Glomerular endothelial cell (primary cell): ENCODE measurements at regions not wholly inside any gene's neighbourhood (a gene's known extent, or its start where the extent isn't known, plus 50 kb on each side); places are given as distances from the start of the nearest gene placed in this dataset.
"Not testable (repeated sequence)": the region's sequence is repeated elsewhere in the genome, so short reads cannot be mapped to it uniquely, and the experiment has no call there.

ENCODE experiments used
- DNase-seq: peaks from one replicate; pipeline ENCODE4 v3.0.0-alpha.2; 2011; ENCODE audit warnings: low read depth, low spot score; ENCODE audit errors: extremely low read depth

GRCh38 chr2:111420074-111420473 is 299.4 kb downstream of the BCL2L11 start:
- not testable (repeated sequence) for DNase-seq

GRCh38 chr2:111420835-111421234 is 300.1 kb downstream of the BCL2L11 start:
- not testable (repeated sequence) for DNase-seq

GRCh38 chr2:111421949-111422348 is 301.2 kb downstream of the BCL2L11 start:
- DNase-seq, result not testable (repeated sequence)

GRCh38 chr2:111422562-111422961 is 301.8 kb downstream of the BCL2L11 start:
- not testable (repeated sequence) for DNase-seq

- DNase-seq, result not testable (repeated sequence)
Measured at GRCh38 chr2:111423184-111423583, 302.5 kb downstream of the BCL2L11 start.

- DNase-seq, result not testable (repeated sequence)
Measured at GRCh38 chr2:111424176-111424575, 303.5 kb downstream of the BCL2L11 start.

GRCh38 chr2:111424851-111425309 is 304.2 kb downstream of the BCL2L11 start:
- not testable (repeated sequence) for DNase-seq

- DNase-seq, result not testable (repeated sequence)
Measured at GRCh38 chr2:111425789-111426201, 305.1 kb downstream of the BCL2L11 start.

GRCh38 chr2:111427346-111427745 is 306.6 kb downstream of the BCL2L11 start:
- not testable (repeated sequence) for DNase-seq

GRCh38 chr2:111428915-111429314 is 308.2 kb downstream of the BCL2L11 start:
- not testable (repeated sequence) for DNase-seq

GRCh38 chr2:111429353-111429752 is 308.6 kb downstream of the BCL2L11 start:
- not testable (repeated sequence) for DNase-seq

GRCh38 chr2:111430817-111431661 is 310.3 kb downstream of the BCL2L11 start:
- DNase-seq, result not testable (repeated sequence)

GRCh38 chr2:111432423-111432822 is 311.7 kb downstream of the BCL2L11 start:
- DNase-seq, result not testable (repeated sequence)

GRCh38 chr2:111432916-111433499 is 312.3 kb downstream of the BCL2L11 start:
- DNase-seq, result not testable (repeated sequence)

GRCh38 chr2:111433892-111434607 is 313.3 kb downstream of the BCL2L11 start:
- DNase-seq, result not testable (repeated sequence)

GRCh38 chr2:111434608-111434939 is 313.9 kb downstream of the BCL2L11 start:
- not testable (repeated sequence) for DNase-seq

GRCh38 chr2:111435553-111436310 is 315.0 kb downstream of the BCL2L11 start:
- DNase-seq, result not testable (repeated sequence)

GRCh38 chr2:111436411-111436810 is 315.7 kb downstream of the BCL2L11 start:
- DNase-seq, result not testable (repeated sequence)

- DNase-seq, result not testable (repeated sequence)
Measured at GRCh38 chr2:111437288-111437990, 316.7 kb downstream of the BCL2L11 start.

- DNase-seq, result not testable (repeated sequence)
Measured at GRCh38 chr2:111438161-111438560, 317.4 kb downstream of the BCL2L11 start.
